NCI-H748 (cell line): ENCODE measurements at regions not wholly inside any gene's neighbourhood (a gene's known extent, or its start where the extent isn't known, plus 50 kb on each side); places are given as distances from the start of the nearest gene placed in this dataset.
"Not testable (repeated sequence)": the region's sequence is repeated elsewhere in the genome, so short reads cannot be mapped to it uniquely, and the experiment has no call there.

ENCODE experiments used
- DNase-seq: peaks from one replicate; lab custom pipeline; 2025; ENCODE audit not compliant: unreplicated experiment; lab: John Stamatoyannopoulos, UW

DNA sequence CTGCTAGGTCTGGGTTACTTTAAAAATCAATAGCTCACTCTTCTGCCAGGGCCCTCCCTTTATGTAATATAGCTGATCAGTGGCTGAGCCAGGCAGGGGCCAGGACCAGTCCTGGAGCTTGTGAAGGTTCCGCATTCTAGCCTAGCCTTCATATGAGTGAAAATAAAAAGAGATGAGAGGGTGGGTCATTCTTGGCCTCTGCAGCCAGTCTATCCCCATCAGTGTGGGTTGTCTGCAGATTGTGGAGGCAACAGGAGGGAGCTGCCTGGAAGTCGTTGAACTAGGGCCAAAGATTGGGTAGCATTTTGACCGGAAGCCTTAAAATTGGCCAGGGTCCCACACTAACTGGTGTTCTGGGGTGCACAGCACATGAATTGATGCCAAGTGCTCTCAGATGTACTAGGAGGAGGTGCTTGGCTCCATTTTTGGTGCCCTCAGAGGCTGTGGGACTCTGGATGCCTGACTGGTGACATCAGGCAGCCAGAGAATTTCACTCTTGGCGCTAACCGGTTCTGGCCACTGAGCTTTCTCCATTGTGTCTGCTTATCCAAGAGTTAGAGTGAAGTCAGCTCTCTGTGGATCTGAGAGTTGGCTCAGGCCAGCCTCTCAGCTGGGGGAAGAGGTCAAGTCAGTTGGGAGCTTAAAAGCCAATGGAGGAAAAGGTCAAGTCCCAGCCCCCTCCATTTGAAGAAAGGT lies 66.5 kb upstream of the IKBKE start:
- not testable (repeated sequence) for DNase-seq

- not testable (repeated sequence) for DNase-seq
Observed at GRCh38 chr1:206404309-206405027, 65.8 kb upstream of the IKBKE start.

GRCh38 chr1:206405282-206405681 lies 65.0 kb upstream of the IKBKE start:
- DNase-seq = not testable (repeated sequence)

DNA sequence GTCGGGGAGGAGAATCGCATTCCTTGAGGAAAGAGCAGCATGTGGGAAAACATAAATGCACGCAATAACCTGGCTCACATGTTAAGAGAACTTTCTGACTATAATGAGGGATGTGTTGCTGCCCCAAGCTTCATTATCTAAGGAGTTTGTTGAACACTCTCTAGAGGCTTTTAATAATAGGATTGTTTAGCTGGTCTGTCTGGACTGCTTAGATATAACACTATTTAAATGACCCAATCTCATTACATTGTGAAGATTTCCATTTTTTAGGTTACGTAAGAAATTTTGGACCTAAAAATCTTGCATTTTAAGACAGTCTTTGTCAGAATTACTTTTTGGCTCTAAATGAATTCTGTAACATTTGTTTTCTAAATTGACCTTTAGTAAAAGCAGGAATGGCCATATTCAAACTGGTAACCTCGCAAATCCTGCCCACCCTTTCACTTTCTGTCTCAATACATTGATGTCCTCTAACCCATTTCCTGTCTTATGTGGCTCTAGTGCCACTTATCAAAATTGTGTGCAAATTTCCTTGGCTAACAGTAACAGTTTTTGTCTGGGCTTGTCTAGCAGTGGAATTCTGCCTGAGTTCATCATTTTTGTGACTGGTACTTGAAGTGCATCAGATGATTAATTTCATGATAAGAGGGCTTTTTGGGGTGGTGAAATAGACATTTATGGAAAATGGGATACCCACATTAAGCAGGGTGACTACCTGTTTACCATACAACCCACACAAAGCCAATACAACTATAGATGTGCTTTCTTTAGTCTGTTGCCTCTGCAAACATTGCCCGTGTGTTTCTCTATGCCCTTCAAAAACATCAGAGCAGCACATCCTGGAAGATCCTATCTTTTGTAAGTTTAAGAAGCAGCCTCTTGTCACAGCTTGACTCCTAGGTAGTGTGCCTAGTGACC lies 61.6 kb upstream of the IKBKE start:
- not testable (repeated sequence) for DNase-seq

GRCh38 chr1:206411321-206411720 lies 59.0 kb upstream of the IKBKE start:
- DNase-seq = no peak

DNA sequence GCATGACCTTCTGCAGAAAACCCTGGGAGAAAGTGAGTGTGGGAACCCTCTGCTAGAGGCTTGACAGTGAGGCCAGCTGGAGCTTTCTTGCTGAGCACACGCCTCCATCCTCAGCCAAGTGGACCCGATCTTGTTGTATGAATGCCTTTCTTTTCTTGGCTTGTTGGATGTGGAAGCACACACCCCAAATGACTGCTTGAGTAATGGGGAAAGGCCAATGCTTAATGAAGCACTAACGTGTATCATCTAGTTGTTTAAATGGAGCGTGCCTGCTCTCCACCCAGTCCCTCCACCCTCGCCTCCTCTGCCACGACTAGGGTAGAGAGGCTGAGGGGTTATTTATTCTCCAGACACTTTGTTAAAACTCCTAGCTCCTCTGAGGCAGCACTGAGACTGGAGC lies 54.3 kb upstream of the IKBKE start:
- DNase-seq = no peak

DNA sequence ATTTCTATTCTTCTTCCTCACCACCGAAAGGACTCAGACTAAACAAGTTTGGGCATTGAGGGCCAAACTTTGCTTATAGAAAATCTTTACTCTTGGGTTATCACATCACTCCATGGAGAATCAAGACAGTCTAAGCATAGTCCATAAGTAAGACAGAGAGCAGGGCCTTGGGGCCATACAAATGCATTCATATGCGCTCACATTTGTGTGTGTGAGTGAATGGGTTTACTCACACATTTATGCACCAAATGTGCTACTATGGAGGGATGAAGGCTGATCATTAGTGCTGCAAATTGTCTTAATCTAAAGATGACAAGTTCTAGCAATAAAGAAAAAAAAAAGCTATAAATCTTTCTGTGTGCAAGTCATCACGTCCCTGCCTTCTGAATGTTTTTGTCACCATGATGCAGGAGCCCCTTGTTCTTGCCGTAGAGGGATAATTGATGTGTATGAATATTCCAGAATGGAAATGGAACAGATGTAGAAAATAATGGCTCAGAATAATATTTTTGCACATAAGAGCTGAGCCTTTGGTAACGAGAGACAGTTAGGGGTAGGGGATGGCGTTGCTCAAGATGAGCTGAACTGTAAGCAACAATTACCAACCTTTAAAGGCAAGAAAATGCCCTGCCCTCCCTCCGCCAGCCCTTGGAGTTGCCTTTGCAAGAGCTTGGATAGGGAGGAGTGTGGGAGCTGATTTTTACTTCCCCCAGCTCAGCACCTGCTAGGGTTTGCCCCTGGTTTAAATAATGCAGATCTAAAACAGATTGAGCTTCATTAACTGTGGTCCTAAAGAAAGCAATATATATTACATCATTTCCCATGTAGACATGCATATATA lies 52.3 kb upstream of the IKBKE start:
- DNase-seq = no peak

DNA sequence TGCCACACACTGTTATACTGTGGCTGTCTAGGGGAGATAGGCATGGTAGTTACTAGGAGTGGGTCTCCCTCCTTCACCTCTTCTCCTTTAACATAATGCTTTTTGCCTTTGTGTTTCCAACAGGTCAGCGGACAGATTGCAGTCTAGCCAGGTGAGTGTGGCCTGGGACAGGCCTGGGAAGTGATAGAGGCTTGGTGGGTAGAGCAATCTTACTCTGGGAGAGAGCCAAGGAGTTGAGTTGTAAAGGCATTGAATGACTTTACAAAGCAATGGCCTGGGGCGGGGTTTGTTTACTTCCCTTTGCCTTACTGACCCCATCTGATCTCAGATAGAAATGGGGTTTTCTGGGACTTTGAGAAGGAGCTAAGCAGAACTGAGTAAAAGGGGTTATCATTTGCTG lies 51.0 kb upstream of the IKBKE start:
- no peak for DNase-seq

DNA sequence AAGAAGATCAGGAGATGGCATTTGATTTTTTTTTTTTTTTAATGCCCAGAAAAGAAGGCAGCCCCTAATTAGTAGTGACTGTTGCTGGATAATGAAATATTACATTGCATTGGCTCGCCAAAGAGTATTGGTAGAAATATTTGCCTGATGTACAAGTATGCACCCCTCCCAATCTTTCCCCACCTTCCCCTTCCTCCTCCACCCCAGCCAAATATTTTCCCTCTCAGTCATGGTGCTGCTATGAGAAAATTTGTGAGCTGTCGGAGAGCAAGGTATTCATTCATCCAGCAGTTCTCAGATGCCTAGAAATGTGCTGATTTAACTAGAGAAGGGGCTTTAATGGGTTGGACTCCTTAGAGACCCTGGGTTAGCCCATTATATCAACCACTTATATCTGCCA lies 50.5 kb upstream of the IKBKE start:
- no peak for DNase-seq

- no peak for DNase-seq
Observed at GRCh38 chr1:206420471-206420870, 49.8 kb upstream of the IKBKE start.
